Astrocyte (in vitro differentiated cells and primary cell): ENCODE measurements at regions not wholly inside any gene's neighbourhood (a gene's known extent, or its start where the extent isn't known, plus 50 kb on each side); places are given as distances from the start of the nearest gene placed in this dataset.
A peak's percentile ranks its signal among the peaks of the same experiment; 100 is the strongest.

Experiments used
- DNase-seq: peaks from one replicate; pipeline ENCODE4 v3.0.0-alpha.2; 2010; ENCODE audit warnings: low read depth
- FAIRE-seq: peaks from 2 replicates; lab custom pipeline; 2011; peaks lifted over from hg19 to GRCh38; lab: Jason Lieb, UNC
- H2AFZ ChIP-seq: 2 replicates; pipeline ENCODE4 v1.6.0; 2012; ENCODE audit warnings: low read depth, low read length, inconsistent platforms
- H3K27ac ChIP-seq: 2 replicates; pipeline ENCODE4 v1.5.1; 2011; ENCODE audit warnings: low read depth, low read length, inconsistent platforms
- H3K27me3 ChIP-seq: 2 replicates; pipeline ENCODE4 v1.6.0; 2011; ENCODE audit warnings: low read length, inconsistent platforms; ENCODE audit not compliant: insufficient read depth
- H3K36me3 ChIP-seq: 2 replicates; pipeline ENCODE4 v1.5.1; 2011; ENCODE audit warnings: low read length, inconsistent platforms; ENCODE audit not compliant: insufficient read depth
- H3K4me1 ChIP-seq: 2 replicates; pipeline ENCODE4 v1.5.1; 2011; ENCODE audit warnings: low read length, inconsistent platforms; ENCODE audit not compliant: insufficient read depth
- H3K4me2 ChIP-seq: 2 replicates; pipeline ENCODE4 v1.6.0; 2012; ENCODE audit warnings: low read length, inconsistent platforms
- H3K4me3 ChIP-seq: 2 replicates; pipeline ENCODE4 v1.5.1; 2011; ENCODE audit warnings: low read depth, mild to moderate bottlenecking, low read length, inconsistent platforms; ENCODE audit not compliant: insufficient read depth
- H3K79me2 ChIP-seq: 2 replicates; pipeline ENCODE4 v1.6.0; 2012; ENCODE audit warnings: mild to moderate bottlenecking, low read length, inconsistent platforms; ENCODE audit not compliant: insufficient read depth
- H3K9ac ChIP-seq: 2 replicates; pipeline ENCODE4 v1.6.0; 2012; ENCODE audit warnings: mild to moderate bottlenecking, low read length, inconsistent platforms
- H3K9me3 ChIP-seq: 2 replicates; pipeline ENCODE4 v1.5.1; 2012; ENCODE audit warnings: low read depth, mild to moderate bottlenecking, low read length, inconsistent platforms; ENCODE audit not compliant: insufficient read depth
- H4K20me1 ChIP-seq: 2 replicates; pipeline ENCODE4 v1.6.0; 2012; ENCODE audit warnings: low read length, inconsistent platforms; ENCODE audit not compliant: insufficient read depth
- H3K27ac Mint-ChIP-seq: one replicate; pipeline ENCODE4 v1.8.0; 2021; ENCODE audit warnings: mild to moderate bottlenecking, mixed read lengths; ENCODE audit not compliant: unreplicated experiment
- H3K27me3 Mint-ChIP-seq: one replicate; pipeline ENCODE4 v1.8.0; 2021; ENCODE audit warnings: low read depth, mixed read lengths; ENCODE audit not compliant: unreplicated experiment
- H3K36me3 Mint-ChIP-seq: one replicate; pipeline ENCODE4 v1.8.0; 2021; ENCODE audit warnings: low read depth, mixed read lengths; ENCODE audit not compliant: unreplicated experiment
- H3K4me1 Mint-ChIP-seq: one replicate; pipeline ENCODE4 v1.8.0; 2021; ENCODE audit warnings: low read depth, mixed read lengths; ENCODE audit not compliant: unreplicated experiment
- H3K4me3 Mint-ChIP-seq: one replicate; pipeline ENCODE4 v1.8.0; 2021; ENCODE audit warnings: mild to moderate bottlenecking, moderate library complexity, mixed read lengths; ENCODE audit not compliant: unreplicated experiment
- H3K9me3 Mint-ChIP-seq: one replicate; pipeline ENCODE4 v1.8.0; 2021; ENCODE audit warnings: mild to moderate bottlenecking, mixed read lengths; ENCODE audit not compliant: unreplicated experiment
- EZH2 ChIP-seq: IDR thresholded peaks from 2 replicates; pipeline ENCODE4 v1.6.1; 2012; ENCODE audit warnings: mild to moderate bottlenecking, low read length, inconsistent platforms; ENCODE audit not compliant: insufficient read depth
- TF ChIP-seq, protein P1 (sequence below): IDR thresholded peaks from 2 replicates; pipeline ENCODE4 v1.5.1; 2011; ENCODE audit warnings: low read depth, mild to moderate bottlenecking, inconsistent platforms, low read length, moderate library complexity; ENCODE audit not compliant: insufficient read depth

DNA sequence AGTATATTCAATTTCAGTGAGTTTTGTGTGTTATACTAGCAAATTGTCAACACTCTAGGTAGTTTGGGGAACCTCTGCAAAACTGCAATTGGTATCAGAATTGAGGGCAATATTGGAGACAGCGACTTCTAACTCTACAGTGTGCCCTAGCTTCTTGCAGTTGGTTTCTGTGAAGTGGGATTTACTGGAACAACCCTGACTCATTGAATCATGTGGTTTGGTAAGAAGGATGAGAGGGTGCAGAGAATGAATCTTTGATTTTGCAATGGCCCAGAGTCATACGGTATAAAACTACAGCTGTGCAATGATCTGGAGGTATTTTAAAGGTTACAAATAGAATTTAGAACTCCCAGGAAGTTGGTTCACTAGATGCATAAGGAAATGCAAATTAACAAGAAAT lies 129.1 kb upstream of the PPP1R3A start:
- H3K27me3 Mint-ChIP-seq: no peaks in the 10 kb centered on the region
- Histone ChIP-seq H3K36me3 (no peaks in the 10 kb centered on the region), H3K4me1 (no peaks in the 10 kb centered on the region), H4K20me1 (no peaks in the 10 kb centered on the region), H3K4me2 (peak overlapping the region; percentile 53), H3K27ac (no peak overlapping the region), H2AFZ (no peak overlapping the region), H3K27me3 (no peaks in the 10 kb centered on the region), H3K9ac (no peak overlapping the region), H3K4me3 (no peak overlapping the region), H3K9me3 (no peaks in the 10 kb centered on the region), H3K79me2 (no peaks in the 10 kb centered on the region)
- DNase-seq: peak; percentile 66
- peak overlapping the region; percentile 70 for H3K4me3 Mint-ChIP-seq
- TF ChIP-seq, protein P1, sequence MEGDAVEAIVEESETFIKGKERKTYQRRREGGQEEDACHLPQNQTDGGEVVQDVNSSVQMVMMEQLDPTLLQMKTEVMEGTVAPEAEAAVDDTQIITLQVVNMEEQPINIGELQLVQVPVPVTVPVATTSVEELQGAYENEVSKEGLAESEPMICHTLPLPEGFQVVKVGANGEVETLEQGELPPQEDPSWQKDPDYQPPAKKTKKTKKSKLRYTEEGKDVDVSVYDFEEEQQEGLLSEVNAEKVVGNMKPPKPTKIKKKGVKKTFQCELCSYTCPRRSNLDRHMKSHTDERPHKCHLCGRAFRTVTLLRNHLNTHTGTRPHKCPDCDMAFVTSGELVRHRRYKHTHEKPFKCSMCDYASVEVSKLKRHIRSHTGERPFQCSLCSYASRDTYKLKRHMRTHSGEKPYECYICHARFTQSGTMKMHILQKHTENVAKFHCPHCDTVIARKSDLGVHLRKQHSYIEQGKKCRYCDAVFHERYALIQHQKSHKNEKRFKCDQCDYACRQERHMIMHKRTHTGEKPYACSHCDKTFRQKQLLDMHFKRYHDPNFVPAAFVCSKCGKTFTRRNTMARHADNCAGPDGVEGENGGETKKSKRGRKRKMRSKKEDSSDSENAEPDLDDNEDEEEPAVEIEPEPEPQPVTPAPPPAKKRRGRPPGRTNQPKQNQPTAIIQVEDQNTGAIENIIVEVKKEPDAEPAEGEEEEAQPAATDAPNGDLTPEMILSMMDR: no peak
- no peak for TF ChIP-seq EZH2
- peaks cover 12% of the 10 kb centered on the region for H3K4me1 Mint-ChIP-seq
- FAIRE-seq: no peak
- H3K9me3 Mint-ChIP-seq: no peaks in the 10 kb centered on the region
- peak overlapping the region; percentile 56 for H3K27ac Mint-ChIP-seq
- no peaks in the 10 kb centered on the region for H3K36me3 Mint-ChIP-seq

DNA sequence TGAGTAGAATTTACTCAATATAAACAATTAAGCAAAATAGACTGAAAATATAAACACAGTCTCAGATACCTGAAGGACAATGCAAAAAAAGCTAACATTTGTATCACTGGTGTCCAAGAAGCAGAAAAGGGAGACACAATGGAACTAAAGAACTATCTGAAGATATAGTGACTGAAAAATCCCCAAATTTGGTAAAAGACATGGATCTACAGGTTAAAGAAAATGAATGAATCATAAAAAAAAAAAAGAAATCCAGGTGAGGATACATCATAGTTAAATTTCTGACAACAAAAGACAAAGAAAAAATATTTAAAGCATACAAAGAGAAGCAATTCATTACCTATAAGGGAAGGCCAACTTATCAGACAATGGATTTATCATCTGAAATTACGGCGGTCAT lies 114.7 kb upstream of the PPP1R3A start:
- DNase-seq (no peak), FAIRE-seq (no peak)
- no peak overlapping the region for H3K4me3 Mint-ChIP-seq
- no peaks in the 10 kb centered on the region for H3K36me3 ChIP-seq
- no peak overlapping the region for H2AFZ ChIP-seq
- no peak overlapping the region for H3K27ac ChIP-seq
- no peaks in the 10 kb centered on the region for H3K36me3 Mint-ChIP-seq
- H3K4me1 Mint-ChIP-seq: no peaks in the 10 kb centered on the region
- no peaks in the 10 kb centered on the region for H3K9me3 Mint-ChIP-seq
- H3K9me3 ChIP-seq: no peaks in the 10 kb centered on the region
- no peaks in the 10 kb centered on the region for H3K27me3 ChIP-seq
- no peaks in the 10 kb centered on the region for H3K27me3 Mint-ChIP-seq
- H3K9ac ChIP-seq: no peak overlapping the region
- H3K4me3 ChIP-seq: no peak overlapping the region
- no peaks in the 10 kb centered on the region for H3K4me1 ChIP-seq
- no peak for TF ChIP-seq EZH2
- TF ChIP-seq, protein P1: no peak
- H3K4me2 ChIP-seq: no peak overlapping the region
- H3K27ac Mint-ChIP-seq: no peak overlapping the region
- H3K79me2 ChIP-seq: no peaks in the 10 kb centered on the region
- no peaks in the 10 kb centered on the region for H4K20me1 ChIP-seq

DNA sequence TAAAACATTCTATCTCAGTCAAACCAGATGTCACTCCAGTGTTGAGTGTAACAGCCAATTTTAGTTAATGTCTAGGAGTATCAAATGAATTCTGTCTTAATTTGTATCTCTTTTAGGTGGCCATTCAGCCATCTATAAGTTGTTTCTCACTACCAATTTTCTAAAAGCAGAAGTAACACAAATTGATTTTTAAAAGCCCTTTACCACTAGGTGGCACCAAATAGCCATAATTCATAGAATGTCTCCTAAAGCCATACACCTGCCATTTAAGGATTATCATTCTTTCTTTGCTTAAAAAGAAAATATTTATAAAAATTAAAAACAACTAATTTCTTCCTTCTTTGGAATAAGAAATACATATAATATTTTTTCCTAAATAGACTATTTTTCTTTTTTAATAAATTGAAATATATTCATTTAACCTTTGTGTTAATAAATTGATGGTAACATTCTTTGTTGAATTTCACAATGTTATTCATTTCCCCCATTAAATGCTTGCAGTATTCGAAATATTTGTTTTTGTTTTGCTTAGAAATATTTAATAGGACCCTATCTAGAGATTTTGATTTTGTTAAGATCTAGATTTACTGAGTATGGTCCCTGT lies 107.8 kb upstream of the PPP1R3A start:
- Histone ChIP-seq H3K4me3 (no peak overlapping the region), H3K79me2 (no peaks in the 10 kb centered on the region), H2AFZ (no peak overlapping the region), H3K4me2 (no peak overlapping the region), H3K9me3 (no peaks in the 10 kb centered on the region), H3K4me1 (no peaks in the 10 kb centered on the region), H4K20me1 (no peaks in the 10 kb centered on the region), H3K27me3 (no peaks in the 10 kb centered on the region), H3K9ac (no peak overlapping the region), H3K27ac (no peak overlapping the region), H3K36me3 (no peaks in the 10 kb centered on the region)
- Mint-ChIP-seq H3K36me3 (no peaks in the 10 kb centered on the region), H3K4me3 (no peak overlapping the region), H3K27ac (no peak overlapping the region), H3K27me3 (peaks cover 2% of the 10 kb centered on the region), H3K4me1 (no peaks in the 10 kb centered on the region), H3K9me3 (no peaks in the 10 kb centered on the region)
- FAIRE-seq (no peak), DNase-seq (peak; percentile 29)
- no peak for TF ChIP-seq EZH2
- TF ChIP-seq, protein P1: peak; percentile 50
